OCI-LY7 (cell line): ENCODE measurements at regions not wholly inside any gene's neighbourhood (a gene's known extent, or its start where the extent isn't known, plus 50 kb on each side); places are given as distances from the start of the nearest gene placed in this dataset.

Experiments used
- BruUV-seq: library from RNA; stranded (reverse); fragments of 400-500 nt; replicated peaks from 2 replicates; lab custom pipeline; 2021; lab: Mats Ljungman, UMichigan
- CTCF ChIA-PET: fragments of 300-600 bp; sonication (Branson Sonifier 250); formaldehyde crosslinking; loops from one replicate; lab custom pipeline; 2022; ENCODE audit warnings: antibody characterized with exemption; ENCODE audit not compliant: unreplicated experiment; lab: Charles Lee
- POLR2A ChIA-PET: fragments of 300-600 bp; sonication (Branson Sonifier 250); formaldehyde crosslinking; loops from one replicate; lab custom pipeline; 2022; ENCODE audit warnings: antibody characterized with exemption; lab: Charles Lee
- DNase-seq: peaks from one replicate; pipeline ENCODE4 v3.0.0-alpha.2; 2015; ENCODE audit warnings: low spot score
- H2AFZ ChIP-seq: fragments of 200-600 bp; sonication (generic), shearing (Covaris generic); 2 replicates; pipeline ENCODE4 v1.6.1; 2014; ENCODE audit warnings: mild to moderate bottlenecking, antibody characterized with exemption, low read length, moderate library complexity
- H3K27ac ChIP-seq: fragments of 200-600 bp; sonication (generic); 2 replicates; pipeline ENCODE4 v1.5.1; 2014; ENCODE audit warnings: mixed run types, low read depth, mild to moderate bottlenecking, moderate library complexity, low read length, inconsistent platforms; ENCODE audit not compliant: poor library complexity, severe bottlenecking
- H3K36me3 ChIP-seq: fragments of 200-600 bp; sonication (generic); 2 replicates; pipeline ENCODE4 v1.6.1; 2014; ENCODE audit warnings: mild to moderate bottlenecking, antibody characterized with exemption, low read length, moderate library complexity, mixed read lengths; ENCODE audit not compliant: insufficient read depth
- H3K4me1 ChIP-seq: fragments of 200-600 bp; sonication (generic); 2 replicates; pipeline ENCODE4 v1.5.1; 2014; ENCODE audit warnings: mild to moderate bottlenecking, low read length; ENCODE audit not compliant: insufficient read depth, poor library complexity, severe bottlenecking
- H3K4me2 ChIP-seq: fragments of 200-600 bp; sonication (generic); 2 replicates; pipeline ENCODE4 v1.6.1; 2014; ENCODE audit warnings: mild to moderate bottlenecking, low read length
- H3K4me3 ChIP-seq: fragments of 200-600 bp; sonication (generic); 2 replicates; pipeline ENCODE4 v1.5.1; 2014; ENCODE audit warnings: mild to moderate bottlenecking, low read depth, low read length; ENCODE audit not compliant: poor library complexity, severe bottlenecking
- H3K79me2 ChIP-seq: fragments of 200-600 bp; sonication (generic); 2 replicates; pipeline ENCODE4 v1.6.1; 2016; ENCODE audit warnings: low read depth, mild to moderate bottlenecking, low read length, moderate library complexity, mixed read lengths; ENCODE audit not compliant: insufficient read depth
- H3K9me2 ChIP-seq: fragments of 200-600 bp; sonication (generic); 2 replicates; pipeline ENCODE4 v1.6.1; 2016; ENCODE audit warnings: mild to moderate bottlenecking, low read length, mixed read lengths; ENCODE audit not compliant: insufficient read depth
- H3K9me3 ChIP-seq: fragments of 200-600 bp; sonication (generic); 2 replicates; pipeline ENCODE4 v1.6.1; 2014; ENCODE audit warnings: mild to moderate bottlenecking, mixed run types, low read length, mixed read lengths
- H4K20me1 ChIP-seq: fragments of 200-600 bp; sonication (generic); 2 replicates; pipeline ENCODE4 v1.6.1; 2014; ENCODE audit warnings: mild to moderate bottlenecking, antibody characterized with exemption, low read length, moderate library complexity, mixed read lengths; ENCODE audit not compliant: insufficient read depth
- CTCF ChIP-seq: fragments of 200-600 bp; sonication (generic); conservative IDR thresholded peaks from 2 replicates; pipeline ENCODE4 v1.5.1; 2014; ENCODE audit warnings: mild to moderate bottlenecking, antibody characterized with exemption, low read length, moderate library complexity, mixed read lengths
- EZH2phosphoT487 ChIP-seq: fragments of 200-600 bp; sonication (generic); IDR thresholded peaks from 2 replicates; pipeline ENCODE4 v1.6.1; 2018; ENCODE audit warnings: low read depth, borderline replicate concordance, mild to moderate bottlenecking, mixed run types, antibody characterized with exemption, low read length, moderate library complexity, mixed read lengths
- intact Hi-C: fragments of 100-400 bp; cut with micrococcal nuclease; formaldehyde crosslinking; loops from one replicate; pipeline ENCODE4 v1.10.0; 2022; ENCODE audit not compliant: unreplicated experiment

DNA sequence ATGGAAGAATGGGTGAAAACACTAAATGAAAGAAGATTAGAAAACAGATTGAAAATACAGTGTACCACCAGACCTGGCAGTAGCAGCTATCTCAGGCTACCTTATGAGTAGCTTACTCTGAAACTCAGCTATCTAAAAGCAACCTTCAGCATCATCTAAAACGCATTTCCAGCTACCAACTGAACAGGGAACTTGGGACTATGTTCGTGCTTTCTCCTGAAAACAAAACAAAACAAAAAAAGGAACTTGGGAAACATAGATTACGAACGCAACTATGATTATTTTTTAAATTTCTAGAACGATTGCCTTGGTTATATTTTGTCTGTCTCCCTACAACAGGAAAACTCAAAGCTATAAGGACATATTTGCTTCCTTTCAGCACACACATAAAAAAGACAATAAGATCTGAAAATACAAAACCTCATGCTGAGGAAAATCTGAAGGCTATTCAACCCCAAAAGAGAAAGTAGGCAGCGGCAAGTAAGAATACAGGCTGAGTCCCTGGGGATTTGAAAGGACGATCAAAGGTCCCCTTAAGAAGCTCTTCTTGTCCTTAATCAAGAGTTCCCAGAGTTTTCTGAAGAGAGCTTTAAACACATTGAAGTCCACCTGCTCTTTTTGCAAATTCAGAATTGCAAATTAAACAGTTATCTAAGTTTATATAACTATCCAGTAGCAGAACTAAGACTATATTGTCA, 53.4 kb downstream of the OR2K2 start:
- Histone ChIP-seq H2AFZ (no peak overlapping the region; the same call in 1 of the 2 replicates), H3K4me1 (no peaks in the 10 kb centered on the region), H3K4me2 (peak overlapping the region; percentile 41; the same call in 1 of the 2 replicates), H3K36me3 (no peaks in the 10 kb centered on the region), H4K20me1 (no peaks in the 10 kb centered on the region), H3K4me3 (no peak overlapping the region), H3K9me2 (no peaks in the 10 kb centered on the region), H3K79me2 (no peaks in the 10 kb centered on the region), H3K27ac (no peak overlapping the region), H3K9me3 (no peaks in the 10 kb centered on the region)
- no TSS peak for BruUV-seq
- ChIA-PET CTCF (no interaction called here), POLR2A (interaction anchor here (0.5 to 0.7 kb wide), 2 partner anchors 12 to 35 kb away, joined by 3 to 4 read pairs; no protein-coding TSS in a partner anchor)
- TF ChIP-seq CTCF, result no peak
- no peak for TF ChIP-seq EZH2phosphoT487
- intact Hi-C loops, result no loop called here
- DNase-seq, result peak; percentile 5

DNA sequence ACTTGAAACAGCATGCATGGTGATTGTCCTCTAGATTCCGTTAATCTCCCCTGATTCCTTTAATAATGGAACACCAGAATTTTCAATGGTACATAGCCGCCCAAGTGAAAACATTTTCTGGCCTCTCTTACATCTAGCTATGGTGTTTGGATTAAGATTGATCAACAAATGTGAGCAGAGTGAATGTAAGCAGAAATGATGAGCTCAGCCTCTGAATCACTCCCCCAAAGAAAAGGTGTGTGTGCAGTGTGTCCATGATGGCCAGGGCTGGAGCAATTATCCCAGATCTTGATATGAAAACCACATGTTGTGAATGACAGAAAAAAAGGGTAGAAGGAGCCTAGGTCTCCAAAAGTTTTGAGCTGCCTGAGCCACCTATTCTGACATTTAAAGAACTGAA, 55.3 kb downstream of the OR2K2 start:
- Histone ChIP-seq H3K4me1 (no peaks in the 10 kb centered on the region), H2AFZ (no peak overlapping the region), H3K9me2 (no peaks in the 10 kb centered on the region), H4K20me1 (no peaks in the 10 kb centered on the region), H3K36me3 (no peaks in the 10 kb centered on the region), H3K79me2 (no peaks in the 10 kb centered on the region), H3K27ac (no peak overlapping the region), H3K9me3 (no peaks in the 10 kb centered on the region), H3K4me2 (no peak overlapping the region), H3K4me3 (no peak overlapping the region)
- POLR2A ChIA-PET, result no interaction called here
- no TSS peak for BruUV-seq
- TF ChIP-seq EZH2phosphoT487 (no peak), CTCF (no peak)
- no peak for DNase-seq
- CTCF ChIA-PET, result no interaction called here
- intact Hi-C loops, result no loop called here

DNA sequence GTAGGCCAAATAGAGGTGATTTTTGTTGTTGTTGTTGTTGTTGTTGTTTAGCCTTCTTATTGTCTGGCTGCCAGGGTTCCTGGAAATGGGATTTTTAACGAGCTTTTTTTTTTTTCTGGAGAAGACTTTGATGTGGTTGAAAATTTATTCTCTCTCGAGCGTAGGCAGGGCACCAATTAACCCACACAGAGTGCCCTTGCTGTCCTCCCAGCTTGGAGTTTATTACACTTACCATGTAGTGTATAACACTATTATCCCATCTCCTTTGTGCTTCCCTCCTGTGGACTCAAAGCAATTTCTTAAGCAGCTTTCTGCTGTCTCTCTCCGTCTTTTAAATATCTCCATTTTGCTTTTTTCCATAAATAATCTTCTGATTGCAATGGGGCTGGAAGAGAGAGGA, 57.4 kb downstream of the OR2K2 start:
- Histone ChIP-seq H3K27ac (no peak overlapping the region), H3K9me2 (no peaks in the 10 kb centered on the region), H3K79me2 (no peaks in the 10 kb centered on the region), H2AFZ (no peak overlapping the region), H3K36me3 (no peaks in the 10 kb centered on the region), H4K20me1 (no peaks in the 10 kb centered on the region), H3K4me2 (no peak overlapping the region), H3K9me3 (no peaks in the 10 kb centered on the region), H3K4me3 (no peak overlapping the region), H3K4me1 (no peaks in the 10 kb centered on the region)
- TF ChIP-seq EZH2phosphoT487 (no peak), CTCF (no peak)
- CTCF ChIA-PET, result no interaction called here
- POLR2A ChIA-PET, result interaction anchor here (0.6 kb wide), 2 partner anchors 13 to 889 kb away, joined by 4 to 5 read pairs; no protein-coding TSS in a partner anchor
- no TSS peak for BruUV-seq
- no peak for DNase-seq
- intact Hi-C loops, result no loop called here
